HG02938 (cell line): ENCODE measurements at regions not wholly inside any gene's neighbourhood (a gene's known extent, or its start where the extent isn't known, plus 50 kb on each side); places are given as distances from the start of the nearest gene placed in this dataset.

Experiments used
- ATAC-seq: cut with Tn5 transposase; IDR thresholded peaks from one replicate; pipeline ENCODE4 v1.9.1; 2021; ENCODE audit warnings: mild to moderate bottlenecking, moderate library complexity; ENCODE audit not compliant: unreplicated experiment

DNA sequence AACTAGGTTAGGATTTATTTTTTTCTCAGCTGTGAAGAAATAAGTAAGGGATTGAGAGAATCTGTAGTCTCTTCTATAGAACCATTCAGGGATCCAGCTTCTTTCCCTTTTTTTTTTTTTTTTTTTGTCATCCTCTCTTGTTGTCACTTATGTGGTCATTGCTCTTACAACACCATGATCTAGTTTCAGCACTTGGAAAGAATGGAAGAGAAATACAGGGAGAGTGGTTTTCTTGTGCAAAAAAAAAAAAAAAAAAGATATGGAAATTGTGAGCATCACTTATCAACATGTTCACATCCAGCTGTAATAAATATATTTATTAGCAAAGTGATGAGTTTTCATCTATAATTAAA is 599.3 kb downstream of the SLC6A15 start:
- no peak for ATAC-seq

DNA sequence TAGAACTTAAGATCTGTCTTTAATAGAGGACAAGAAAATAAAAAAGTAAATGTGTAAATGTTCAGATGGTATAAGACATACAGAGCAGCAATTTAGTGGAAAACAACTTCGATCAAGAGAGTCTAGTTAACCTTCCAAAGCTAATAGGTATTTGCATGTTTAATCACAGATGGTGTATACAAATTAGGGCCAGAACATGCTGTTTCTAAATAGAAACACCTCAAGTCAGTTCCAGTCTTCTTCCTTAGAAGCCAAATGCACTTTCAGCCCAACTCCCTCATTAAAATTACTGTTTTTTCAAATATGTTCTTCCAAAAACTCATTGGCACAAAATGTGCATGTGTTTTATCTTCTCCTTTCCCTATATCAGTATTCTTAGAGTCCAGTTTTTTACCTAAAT is 604.4 kb downstream of the SLC6A15 start:
- ATAC-seq, result no peak

DNA sequence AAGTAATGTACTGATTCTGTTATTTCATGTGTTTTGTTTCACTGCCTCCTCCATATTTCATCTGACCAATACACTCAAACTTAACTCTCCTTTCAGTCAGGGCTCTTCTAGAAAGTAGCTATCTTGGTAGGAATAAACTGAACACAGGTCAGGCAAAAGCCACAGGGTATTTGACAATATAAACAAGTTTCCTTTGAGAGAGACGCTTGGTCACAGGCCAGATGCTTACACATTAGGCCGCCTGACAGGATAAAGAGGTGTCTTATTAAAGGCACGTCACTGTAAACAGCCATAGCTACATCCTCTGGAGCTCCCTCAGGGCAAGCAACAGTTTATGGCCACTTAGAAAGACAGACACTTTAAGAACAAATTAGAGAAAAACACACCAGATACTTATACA is 607.5 kb downstream of the SLC6A15 start:
- ATAC-seq, result no peak

DNA sequence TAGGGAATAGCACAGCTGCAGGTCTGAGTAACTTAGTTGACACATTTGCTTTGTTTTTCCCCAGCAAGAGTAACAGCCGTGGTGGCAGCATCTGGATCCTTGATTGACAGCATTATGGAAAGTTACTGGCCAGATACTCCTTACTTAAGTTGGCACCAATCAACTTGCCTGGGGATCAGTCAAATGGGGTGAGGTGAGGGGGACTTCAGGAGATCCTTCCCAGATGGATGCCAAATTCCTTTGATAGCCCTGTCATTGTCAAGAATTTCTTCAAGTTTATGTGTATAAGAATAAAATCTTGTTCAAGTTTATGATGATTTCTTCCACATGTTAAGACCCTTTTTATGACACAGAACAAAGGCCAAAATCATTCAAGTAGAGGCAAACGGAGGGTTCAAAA is 618.4 kb downstream of the SLC6A15 start:
- no peak for ATAC-seq

DNA sequence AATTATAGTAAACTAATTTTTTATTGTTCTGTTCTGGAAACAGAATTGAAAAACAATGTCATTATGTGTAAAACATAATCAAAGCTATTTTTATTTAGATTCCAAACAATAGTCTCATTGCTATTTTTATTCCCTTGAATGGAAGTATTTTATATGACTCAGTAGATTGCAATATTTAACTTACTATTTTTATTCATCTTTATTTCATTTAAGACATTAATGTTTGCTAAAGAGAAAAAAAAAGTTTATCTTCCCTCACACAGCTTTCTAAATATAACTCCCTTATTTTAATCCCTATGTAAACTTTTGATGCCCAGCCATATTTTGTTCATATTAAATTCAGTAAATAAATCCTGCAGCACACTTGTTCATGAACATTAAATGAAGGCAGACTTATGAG is 622.4 kb downstream of the SLC6A15 start:
- no peak for ATAC-seq

DNA sequence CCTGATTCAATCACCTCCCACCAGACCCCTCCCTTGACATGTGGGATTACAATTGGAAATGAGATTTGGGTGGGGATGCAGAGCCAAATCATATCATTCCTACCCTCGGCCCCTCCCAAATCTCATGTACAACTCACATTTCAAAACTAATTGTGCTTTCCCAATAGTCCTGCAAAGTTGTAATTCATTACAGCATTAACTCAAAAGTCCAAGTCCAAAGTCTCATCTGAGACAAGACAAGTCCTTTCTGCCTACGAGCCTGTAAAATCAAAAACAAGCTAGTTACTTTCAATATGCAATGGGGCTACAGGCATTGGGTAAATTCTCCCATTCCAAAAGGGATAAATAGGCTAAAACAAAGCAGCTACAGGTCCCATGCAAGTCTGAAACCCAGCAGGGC is 634.6 kb downstream of the SLC6A15 start:
- no peak for ATAC-seq

DNA sequence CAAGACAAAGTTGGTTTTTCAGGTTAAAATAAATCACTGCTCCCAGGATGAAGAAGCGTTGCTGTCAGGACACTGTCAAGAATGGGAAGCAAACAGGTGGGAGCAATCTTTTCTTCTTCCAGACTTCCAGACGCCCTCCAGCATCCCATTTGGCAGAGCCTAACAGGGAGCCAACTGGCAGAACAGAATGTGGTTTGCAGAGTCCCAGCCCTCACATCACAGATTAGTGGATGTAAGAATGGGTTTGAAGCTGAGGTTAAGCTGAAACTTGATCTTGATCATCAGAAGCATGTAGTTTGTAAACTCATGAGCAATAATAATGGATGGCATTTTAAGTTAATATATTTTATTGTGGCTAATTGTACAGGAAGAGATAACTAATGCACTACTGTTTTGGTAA is 636.4 kb downstream of the SLC6A15 start:
- ATAC-seq, result no peak

DNA sequence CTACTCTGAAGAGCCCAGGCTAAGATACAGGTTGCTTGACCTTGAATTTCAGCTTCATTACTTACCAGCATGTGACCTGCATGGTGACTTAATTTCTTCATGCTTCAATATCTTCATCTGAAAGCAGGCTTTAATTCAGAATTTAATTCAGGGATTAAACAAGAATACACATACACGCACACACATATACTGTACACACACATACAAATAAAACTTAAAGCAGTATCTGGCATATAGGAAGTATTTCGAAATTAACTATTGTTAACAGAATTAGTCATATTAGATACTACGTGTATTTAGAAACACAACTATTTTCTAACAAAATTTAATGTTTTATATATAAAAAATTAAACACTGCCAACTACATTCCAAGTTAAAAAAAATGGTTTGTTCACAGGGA is 640.3 kb downstream of the SLC6A15 start:
- no peak for ATAC-seq

DNA sequence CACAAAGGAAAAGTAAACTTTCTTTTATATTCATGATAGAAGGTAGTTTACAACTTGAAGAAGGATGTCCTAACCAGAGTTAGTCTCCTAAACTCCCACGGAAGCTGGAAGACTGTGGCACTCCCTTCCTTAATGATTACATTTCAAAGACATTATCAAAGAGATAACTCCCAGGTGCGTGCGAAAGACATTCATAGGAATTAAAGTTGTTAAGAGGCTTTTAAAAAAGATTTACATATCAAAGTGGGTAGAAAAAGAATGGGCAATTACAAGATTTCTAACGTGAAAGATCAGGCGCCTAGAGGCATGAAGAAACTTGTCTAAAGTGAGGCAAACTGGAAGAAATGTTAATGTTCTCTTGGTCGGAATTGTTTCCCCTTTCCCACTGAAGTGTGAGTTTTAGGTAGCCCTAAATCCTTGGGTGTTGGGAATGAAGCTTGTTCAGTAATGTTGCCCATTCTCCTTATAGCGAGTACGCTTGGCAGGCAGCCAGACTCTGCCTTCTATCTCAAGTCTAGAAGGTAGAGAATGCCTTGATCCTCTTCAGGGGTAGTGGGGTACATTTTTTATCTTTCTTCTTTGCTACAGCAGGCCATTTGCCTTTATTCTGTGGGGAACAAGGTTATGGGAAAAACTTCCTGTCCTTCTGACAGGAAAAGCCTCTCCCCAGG is 642.0 kb downstream of the SLC6A15 start:
- ATAC-seq, result no peak

DNA sequence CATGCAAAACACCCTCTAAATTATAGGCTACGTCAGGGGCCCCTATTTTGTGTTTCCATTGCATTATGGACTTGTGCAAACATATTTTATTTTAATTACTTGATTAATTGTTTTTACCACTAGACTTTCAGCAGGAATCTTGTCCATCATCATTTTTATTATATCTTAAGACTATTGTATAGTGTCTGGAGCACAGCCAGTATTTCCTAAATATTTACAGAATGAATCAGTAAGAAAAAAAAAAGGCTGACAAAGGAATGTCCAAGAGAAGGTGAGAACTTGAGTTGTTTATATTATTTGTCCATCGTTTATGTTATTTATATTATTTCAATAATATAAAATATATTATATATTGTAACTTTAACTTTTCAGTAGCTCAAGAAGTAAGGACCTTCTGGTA is 664.7 kb downstream of the SLC6A15 start:
- no peak for ATAC-seq

DNA sequence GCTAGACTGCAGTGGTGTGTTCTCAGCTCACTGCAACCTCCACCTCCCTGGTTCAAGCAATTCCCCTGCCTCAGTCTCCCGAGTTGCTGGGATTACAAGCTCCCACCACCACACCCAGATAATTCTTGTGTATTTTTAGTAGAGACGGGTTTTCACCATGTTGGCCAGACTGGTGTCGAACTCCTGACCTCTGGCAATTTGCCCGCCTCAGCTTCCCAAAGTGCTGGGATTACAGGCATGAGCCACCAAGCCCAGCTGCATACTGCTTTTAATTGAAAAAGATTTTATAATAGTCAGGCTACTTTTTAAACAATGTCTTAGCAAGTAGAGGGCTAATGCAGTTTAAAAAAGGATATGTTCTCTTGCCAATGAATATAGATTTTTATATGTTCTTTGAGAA is 668.9 kb downstream of the SLC6A15 start:
- ATAC-seq, result no peak

DNA sequence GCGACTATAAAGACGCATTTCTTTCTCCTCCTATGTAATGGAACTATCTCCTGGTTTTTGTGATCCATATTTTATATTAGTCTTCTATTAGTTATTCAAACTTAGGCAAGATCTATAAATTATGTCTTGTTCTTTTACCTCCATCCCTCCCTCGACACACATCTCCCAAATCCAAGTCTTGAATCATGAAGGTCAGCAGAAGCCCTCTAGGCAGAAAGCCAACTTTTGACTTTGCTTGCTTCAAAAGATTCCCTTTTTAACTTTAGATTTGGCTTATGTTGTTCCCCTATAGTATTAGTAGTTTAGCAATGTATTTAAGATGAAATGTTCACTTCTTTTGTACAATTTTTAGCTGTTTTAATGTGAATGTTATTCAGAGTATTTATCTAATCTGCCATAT is 689.8 kb downstream of the SLC6A15 start:
- ATAC-seq, result no peak

DNA sequence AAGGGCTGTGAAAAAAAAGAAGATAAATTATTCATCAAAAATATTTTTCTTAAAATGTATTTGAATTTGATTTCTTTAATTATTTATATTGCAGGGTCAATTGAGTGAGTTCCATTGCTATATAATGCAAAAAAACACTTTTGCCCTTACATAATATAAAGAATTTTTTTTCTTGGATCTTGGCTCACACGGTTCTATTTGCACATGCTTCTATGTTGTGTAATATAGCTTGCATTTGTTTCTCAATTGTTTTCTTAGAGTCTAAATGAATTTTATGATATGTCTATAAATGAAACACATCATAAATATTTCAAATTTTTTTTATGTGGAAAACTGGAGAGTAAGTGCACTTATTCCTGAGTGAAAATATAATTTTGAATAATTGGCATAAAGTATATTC is 694.2 kb downstream of the SLC6A15 start:
- no peak for ATAC-seq

DNA sequence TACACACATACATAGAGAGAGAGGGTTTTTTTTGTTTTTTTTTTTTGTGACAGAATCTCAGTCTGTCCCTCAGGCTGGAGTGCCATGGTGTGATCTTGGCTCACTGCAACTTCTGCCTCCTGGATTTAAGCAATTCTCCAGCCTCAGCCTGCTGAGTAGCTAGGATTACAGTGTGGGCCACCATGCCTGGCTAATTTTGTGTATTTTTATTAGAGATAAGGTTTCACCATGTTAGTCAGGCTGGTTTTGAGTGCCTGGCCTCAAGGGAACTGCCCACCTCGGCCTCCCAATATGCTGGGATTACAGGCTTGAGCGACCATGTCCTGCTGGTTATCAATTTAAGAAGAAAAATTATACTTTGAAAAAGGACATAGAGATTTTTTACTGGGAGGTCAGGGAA is 710.6 kb downstream of the SLC6A15 start:
- no peak for ATAC-seq

DNA sequence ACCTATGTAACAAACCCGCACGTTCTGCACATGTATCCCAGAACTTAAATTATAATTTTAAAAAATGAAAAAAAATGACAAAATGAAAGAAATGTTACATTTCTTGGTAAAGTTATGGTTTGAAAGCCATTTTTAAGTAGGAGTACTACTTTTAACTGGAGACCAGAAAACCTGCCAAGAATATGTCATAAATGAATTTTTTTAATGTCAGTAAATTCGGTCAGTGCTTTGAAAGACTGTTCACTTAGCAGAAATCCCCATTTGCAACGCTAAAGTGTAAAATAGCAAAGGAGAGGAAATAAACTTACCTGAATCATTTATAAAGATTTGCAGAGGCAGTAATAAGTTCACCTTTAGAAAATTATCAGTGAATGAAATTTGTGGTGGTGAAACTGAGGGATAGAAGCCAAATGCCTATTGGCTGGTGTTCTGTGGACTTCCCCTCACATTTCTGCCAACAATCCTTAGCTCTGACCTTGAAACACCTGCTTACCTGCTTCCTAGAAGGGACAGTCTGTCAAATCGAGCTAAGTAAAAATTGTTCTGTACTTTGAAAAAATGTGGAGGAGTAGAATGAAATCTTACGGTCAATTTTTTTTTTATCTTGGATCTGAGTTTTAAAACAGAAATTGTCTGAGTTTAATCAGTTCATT is 714.2 kb downstream of the SLC6A15 start:
- no peak for ATAC-seq

DNA sequence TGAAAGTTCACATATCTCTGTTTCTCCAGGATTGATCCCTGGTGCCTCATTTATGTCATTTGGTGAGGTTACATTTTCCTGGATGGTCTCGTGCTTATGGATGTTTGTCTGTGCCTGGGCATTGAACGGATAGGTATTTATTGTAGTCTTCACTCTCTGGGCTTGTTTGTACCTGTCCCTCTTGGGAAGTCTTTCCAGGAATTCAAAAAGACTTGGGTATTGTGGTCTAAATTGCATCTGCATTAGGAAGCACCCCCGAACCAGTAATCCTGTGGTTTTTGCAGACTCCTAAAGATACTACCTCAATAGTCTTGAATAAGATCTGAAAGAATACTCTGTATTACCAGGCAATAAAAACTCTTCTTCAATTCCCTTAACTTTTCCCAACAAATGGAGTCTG is 720.8 kb downstream of the SLC6A15 start:
- ATAC-seq, result no peak

DNA sequence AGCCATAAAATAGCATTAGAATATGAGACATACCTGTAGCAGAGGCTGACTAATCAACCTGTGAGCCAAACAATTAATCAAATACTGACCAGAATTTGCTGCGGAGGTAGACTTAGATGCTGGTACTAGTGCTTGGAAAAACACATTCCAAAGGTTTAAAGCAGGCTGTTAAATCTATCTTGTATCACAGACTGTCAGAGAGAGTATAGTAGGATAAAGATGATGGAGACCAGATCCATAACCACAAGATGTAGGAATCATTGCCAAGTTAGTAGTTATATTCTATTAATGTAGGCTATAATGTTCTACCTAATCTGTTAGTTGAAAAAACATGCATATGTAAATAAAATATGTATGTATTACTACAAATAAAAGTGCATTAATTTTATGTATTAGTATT is 726.2 kb downstream of the SLC6A15 start:
- ATAC-seq, result no peak

DNA sequence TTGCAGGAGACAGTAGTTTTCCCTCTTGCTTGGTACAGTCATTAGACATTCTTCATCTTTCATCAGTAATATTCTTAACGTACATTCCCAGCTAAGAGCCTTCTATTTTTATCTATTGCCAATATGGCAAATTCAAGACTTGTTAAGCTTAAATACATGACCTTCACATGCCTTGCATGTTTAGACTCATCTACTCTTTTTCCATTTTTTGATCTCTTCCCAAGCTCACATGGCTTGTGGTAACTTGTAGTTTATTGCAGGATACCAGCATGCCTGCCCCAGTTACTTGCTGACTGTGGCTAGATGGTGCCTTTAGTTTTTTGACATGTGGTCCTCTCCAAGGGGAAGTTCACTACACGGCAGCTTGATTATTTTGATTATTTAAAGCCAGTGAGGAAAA is 729.0 kb downstream of the SLC6A15 start:
- ATAC-seq, result no peak

DNA sequence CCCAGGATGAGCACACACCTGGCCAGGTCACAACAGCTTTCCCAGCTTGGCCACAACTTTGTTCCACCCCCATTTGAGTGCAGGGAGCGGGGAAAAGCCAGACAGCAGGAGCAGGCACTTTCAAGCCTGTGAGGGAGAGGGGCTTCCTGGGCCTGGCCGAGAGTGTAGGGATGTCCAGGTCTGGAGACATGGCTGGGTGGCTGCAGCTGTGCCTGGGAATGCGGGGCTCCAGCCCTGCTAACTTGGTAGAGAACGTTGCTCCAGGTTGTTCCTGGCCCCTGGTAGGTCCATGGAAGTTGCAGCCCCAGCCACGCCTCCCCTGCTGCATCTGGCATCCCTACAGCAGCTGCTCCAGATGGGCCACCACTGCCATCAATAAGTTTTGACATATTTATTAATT is 738.5 kb downstream of the SLC6A15 start:
- no peak for ATAC-seq

DNA sequence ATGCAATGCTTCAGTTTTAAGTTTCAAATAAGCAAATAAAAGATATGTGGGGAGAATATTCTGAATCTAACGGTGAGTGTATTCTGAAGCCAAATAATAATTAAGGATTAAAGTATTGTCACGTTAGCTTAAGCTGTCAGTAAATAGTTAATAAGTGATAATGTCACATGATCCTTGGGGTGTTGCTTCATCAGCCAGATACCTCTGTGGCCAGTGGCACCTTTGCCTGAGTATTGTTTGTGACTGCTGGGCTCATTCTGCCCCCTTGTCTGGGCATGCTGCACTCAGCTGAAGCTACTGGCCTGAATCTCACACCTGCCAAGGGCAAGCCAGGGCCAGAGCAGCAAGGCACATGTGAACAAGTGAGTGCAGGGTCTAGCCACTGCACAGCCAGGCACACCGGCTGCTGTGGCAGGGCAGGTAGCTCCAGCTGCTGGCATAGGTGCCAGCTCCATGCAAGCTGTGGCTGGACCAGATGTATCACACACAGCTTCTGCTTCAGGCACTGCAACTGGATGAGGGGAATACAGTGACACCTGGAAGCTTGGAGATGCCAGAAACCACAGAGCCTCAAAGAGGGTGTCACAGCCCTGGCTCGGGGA is 739.7 kb downstream of the SLC6A15 start:
- ATAC-seq, result no peak

DNA sequence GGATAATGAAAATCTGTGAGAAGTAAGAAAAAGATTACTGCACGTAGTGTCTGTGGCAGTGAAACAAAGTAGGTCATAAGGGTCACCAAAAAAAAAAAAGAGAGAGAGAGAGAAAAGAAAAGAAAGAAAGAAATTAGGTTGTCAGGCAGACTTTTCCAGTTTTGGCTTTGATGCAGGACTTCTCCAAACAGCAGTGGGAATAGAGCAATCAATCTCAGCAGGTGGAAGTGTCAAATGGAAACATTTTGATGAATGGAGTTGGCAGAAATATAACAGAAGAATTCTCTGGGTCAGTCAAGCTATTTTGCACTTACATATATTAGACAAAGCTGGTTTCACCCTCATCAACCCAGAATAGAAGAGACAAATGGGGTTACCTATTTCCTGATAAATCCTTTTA is 745.8 kb downstream of the SLC6A15 start:
- ATAC-seq, result no peak

DNA sequence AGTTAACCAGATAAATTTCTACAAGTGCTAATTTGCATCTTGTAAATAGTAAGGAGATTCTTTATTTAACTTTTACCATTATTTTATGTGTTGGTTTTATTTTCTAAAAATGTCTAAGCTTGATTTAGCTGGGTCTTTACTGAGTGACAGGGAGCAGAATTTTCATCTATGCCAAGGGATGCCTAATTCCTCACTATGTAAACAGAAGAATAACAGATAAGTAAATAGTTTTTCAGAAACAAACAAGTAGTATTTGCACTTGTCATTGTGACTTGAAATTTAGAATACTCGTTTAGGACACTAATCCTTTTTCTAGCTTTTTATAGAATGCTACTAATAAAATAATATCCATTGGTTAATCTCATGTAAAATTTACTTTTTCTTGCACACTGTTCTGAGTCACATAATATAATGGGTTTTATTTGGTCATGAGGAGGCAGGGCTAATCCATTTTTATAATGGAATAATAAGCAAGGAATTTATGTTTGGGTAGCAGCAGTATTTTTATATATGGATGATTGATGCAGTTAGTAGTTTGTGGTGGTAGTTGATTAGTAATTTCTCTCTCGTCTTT is 746.5 kb downstream of the SLC6A15 start:
- no peak for ATAC-seq
